GM19351 (cell line): ENCODE measurements at regions not wholly inside any gene's neighbourhood (a gene's known extent, or its start where the extent isn't known, plus 50 kb on each side); places are given as distances from the start of the nearest gene placed in this dataset.

Experiments used
- ATAC-seq: cut with Tn5 transposase; IDR thresholded peaks from one replicate; pipeline ENCODE4 v1.9.1; 2021; ENCODE audit warnings: mild to moderate bottlenecking, moderate library complexity; ENCODE audit not compliant: unreplicated experiment

- ATAC-seq, result no peak
Measured at GRCh38 chr1:219283541-219283940, 109.9 kb downstream of the LYPLAL1 start.

GRCh38 chr1:219281831-219282230 lies 108.2 kb downstream of the LYPLAL1 start:
- no peak for ATAC-seq

- ATAC-seq, result no peak
Measured at GRCh38 chr1:219279017-219279770, 105.5 kb downstream of the LYPLAL1 start.

GRCh38 chr1:219278288-219278687 lies 104.6 kb downstream of the LYPLAL1 start:
- no peak for ATAC-seq

- ATAC-seq, result no peak
Measured at GRCh38 chr1:219277304-219278105, 103.8 kb downstream of the LYPLAL1 start.

GRCh38 chr1:219276049-219276738 lies 102.5 kb downstream of the LYPLAL1 start:
- no peak for ATAC-seq

GRCh38 chr1:219273088-219273686 lies 99.5 kb downstream of the LYPLAL1 start:
- ATAC-seq, result no peak

GRCh38 chr1:219271818-219272535 lies 98.3 kb downstream of the LYPLAL1 start:
- peak; percentile 71 for ATAC-seq

GRCh38 chr1:219269171-219269570 lies 95.5 kb downstream of the LYPLAL1 start:
- ATAC-seq, result no peak

- ATAC-seq, result no peak
Measured at GRCh38 chr1:219266524-219266923, 92.8 kb downstream of the LYPLAL1 start.

GRCh38 chr1:219265026-219265515 lies 91.4 kb downstream of the LYPLAL1 start:
- ATAC-seq, result no peak

- ATAC-seq, result no peak
Measured at GRCh38 chr1:219264561-219264960, 90.9 kb downstream of the LYPLAL1 start.
